CD4-positive, alpha-beta T cell treated with Interleukin-21 for 1 hour (primary cell): ENCODE measurements at regions not wholly inside any gene's neighbourhood (a gene's known extent, or its start where the extent isn't known, plus 50 kb on each side); places are given as distances from the start of the nearest gene placed in this dataset.
"Not testable (repeated sequence)": the region's sequence is repeated elsewhere in the genome, so short reads cannot be mapped to it uniquely, and the experiment has no call there.

Experiments
- DNase-seq: peaks from one replicate; pipeline ENCODE4 v3.0.0-alpha.2; 2020

- DNase-seq, result no peak
These were observed 865.5 kb downstream of the CCDC85A start for GRCh38 chr2:57049273-57049672.

DNA sequence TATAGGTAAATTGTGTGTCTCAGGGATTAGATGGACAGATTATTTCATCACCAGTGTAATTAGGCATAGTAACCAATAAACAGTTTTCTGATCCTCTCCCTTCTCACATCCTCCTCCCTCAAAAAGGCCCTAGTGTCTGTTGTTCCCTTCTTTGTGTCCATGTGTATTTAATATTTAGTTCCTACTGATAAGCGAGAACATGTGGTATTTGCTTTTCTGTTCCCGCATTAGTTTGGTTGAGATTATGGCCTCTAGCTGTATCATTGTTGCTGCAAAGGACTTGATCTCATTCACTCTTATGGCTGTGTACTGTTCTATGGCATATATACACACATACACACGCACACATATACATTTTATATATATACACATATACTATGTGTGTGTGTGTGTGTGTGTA lies 866.2 kb downstream of the CCDC85A start:
- DNase-seq, result no peak

DNA sequence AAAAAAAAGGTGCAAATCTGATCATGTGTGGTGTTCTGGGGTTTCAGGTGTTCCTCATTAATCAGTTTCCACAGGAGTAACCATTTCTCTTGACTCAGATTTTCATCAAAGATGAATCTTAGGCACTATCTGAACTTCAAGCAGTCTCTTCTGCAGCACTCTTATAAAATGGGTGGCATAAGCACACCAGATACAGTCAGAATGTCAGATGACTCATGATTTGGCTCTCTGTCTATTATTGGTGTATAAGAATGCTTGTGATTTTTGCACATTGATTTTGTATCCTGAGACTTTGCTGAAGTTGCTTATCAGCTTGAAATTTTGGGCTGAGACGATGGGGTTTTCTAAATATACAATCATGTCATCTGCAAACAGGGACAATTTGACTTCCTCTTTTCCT lies 882.5 kb downstream of the CCDC85A start:
- DNase-seq, result not testable (repeated sequence)

- no peak for DNase-seq
These were observed 891.4 kb downstream of the CCDC85A start for GRCh38 chr2:57075226-57075625.

- DNase-seq, result no peak
These were observed 896.2 kb downstream of the CCDC85A start for GRCh38 chr2:57080035-57080434.

- no peak for DNase-seq
These were observed 901.0 kb downstream of the CCDC85A start for GRCh38 chr2:57084697-57085281.

- no peak for DNase-seq
These were observed 909.2 kb downstream of the CCDC85A start for GRCh38 chr2:57093020-57093419.

DNA sequence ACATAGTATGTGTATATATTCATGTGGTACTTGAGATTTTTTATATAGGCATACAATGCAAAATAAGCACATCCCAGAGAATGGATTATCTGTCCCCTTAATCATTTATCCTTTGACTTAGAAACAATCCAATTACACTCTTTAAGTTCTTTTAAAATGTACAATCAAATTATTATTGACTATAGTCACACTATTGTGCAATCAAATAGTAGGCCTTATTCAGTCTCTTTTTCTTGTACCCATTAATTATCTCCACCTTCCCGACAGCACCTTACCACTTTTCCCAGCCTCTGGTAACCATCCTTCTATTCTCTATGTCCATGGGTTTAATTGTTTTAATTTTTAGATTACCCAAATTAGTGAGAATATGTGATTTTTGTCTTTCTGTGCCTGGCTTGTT lies 914.1 kb downstream of the CCDC85A start:
- DNase-seq, result no peak

DNA sequence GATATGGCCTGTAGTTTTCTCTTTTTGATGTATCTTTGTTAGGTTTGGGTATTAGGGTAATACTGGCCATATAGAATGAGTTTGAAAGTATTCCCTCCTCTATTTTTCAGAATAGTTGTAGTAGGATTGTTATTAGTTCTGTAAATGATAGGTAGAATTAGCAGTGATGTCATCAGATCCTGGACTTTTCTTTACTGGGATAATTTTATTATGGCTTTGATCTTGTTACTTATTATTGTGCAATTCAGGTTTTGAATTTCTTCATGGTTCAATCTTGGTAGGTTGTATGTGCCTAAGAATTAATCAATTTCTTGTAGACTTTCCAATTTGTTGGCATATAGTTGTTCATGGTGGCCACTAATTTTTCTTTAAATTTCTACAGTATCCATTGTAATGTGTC lies 916.6 kb downstream of the CCDC85A start:
- DNase-seq, result no peak

DNA sequence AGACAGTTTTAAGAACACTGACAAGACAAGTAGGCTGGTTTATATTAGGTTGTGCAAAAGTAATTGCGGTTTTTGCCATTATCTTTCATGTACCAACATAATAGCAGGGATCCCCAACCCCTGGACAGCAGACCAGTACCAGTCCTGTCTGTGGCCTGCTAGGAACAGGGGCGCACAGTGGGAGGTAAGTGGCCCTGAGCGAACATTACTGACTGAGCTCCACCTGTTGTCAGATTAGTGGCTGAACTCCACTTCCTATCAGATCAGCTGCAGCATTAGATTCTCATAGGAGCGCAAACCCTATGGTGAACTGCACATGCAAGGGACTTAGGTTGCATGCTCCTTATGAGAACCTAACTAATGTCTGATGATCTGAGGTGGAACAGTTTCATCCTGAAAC lies 921.9 kb downstream of the CCDC85A start:
- no peak for DNase-seq

DNA sequence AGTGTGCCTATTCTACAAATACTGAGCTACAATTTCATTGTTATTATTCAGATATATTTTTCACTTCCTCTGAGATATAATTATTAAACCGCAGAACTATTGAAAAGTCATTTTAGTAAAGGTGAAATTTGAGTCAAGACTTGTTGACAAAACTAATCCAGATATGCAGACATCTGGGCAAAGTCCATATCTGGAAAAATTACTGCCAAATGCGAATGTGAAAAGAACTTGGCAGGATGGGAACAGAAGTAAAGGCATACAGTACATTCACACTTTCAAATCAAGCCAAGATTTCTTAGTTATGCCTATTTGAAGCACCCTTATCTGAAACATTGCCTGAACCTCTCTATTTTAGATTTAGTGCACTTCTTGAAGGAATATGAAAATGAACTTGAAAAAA lies 923.6 kb downstream of the CCDC85A start:
- DNase-seq, result no peak

GRCh38 chr2:57111531-57111930 lies 927.7 kb downstream of the CCDC85A start:
- no peak for DNase-seq

- DNase-seq, result no peak
These were observed 927.5 kb upstream of the VRK2 start for GRCh38 chr2:57119141-57119540.

DNA sequence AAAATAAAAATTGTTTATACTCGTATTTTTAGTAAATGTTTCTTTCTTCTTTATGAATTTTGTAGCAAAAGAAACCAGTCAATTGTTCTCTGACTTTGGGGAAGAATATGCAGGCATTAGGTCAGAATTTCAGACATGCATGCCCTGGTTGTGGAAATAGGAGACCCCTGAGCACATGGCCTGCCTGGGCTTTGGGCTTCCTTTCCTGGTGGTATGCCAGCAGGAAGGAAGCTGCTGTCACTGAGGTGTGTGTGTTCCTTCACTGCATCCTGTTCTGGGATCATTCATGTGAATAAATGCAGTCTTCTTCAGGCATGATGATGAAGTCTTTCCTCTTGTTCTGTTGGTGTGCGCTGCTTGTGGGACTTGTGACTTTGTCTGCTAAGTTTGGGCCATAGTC lies 920.2 kb upstream of the VRK2 start:
- no peak for DNase-seq

GRCh38 chr2:57139179-57139578 lies 907.4 kb upstream of the VRK2 start:
- DNase-seq, result no peak

DNA sequence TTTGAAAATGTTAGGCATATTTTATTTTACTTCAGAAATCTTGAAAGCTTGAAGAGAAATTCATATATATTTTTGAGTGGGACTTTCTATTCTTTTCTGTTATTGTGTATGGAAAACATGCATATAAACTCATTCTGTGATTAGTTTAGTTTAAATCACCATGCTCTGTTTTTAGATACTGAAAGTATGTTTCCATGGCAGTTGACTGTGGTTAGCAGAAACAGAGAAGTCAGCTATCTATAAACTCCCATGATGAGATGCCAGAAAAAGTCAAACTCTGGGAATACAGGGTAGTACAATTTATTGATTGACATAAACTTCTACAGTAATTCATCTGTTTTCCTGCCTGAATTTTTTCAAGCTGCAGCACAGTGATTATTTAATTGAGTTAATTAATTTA lies 905.3 kb upstream of the VRK2 start:
- no peak for DNase-seq

DNA sequence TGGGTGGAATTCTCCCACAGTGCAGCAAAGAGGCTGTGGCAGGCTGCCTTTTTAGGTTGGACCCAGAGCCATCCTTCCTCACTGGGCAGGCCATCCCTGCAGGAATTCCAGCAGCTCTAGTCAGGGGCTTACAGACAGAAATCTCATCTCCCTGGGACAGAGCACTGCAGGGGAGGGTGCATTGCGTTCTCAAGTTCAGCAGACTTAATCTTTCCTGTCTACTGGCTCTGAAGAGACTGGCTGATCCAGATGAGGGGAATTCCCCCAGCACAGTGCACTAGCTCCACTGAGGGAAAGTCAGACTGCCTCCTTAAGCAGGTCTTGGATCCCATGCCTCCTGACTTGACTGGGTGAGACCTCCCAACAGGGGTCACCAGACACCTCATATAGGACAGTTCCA lies 899.7 kb upstream of the VRK2 start:
- DNase-seq, result no peak

- DNase-seq, result no peak
These were observed 890.2 kb upstream of the VRK2 start for GRCh38 chr2:57156231-57156924.

GRCh38 chr2:57160976-57161375 lies 885.6 kb upstream of the VRK2 start:
- DNase-seq, result no peak

DNA sequence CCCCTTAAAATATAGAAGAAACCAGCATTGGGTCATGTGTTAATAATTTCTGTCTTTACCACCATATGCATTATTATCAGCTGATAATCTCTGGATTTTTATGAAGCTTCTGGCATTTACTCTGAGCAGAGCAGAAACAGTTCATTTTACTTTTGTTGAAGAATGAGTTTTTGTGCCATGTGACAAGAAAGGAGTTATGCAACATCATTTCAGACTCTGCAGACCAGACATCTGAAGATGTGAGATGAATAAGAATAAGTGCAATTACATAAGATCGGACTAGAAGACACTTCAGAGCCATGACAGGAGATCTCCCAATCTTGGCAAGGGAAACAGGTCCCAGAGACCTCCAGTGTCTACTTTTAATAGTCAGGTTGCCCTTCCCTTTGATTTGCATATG lies 869.4 kb upstream of the VRK2 start:
- DNase-seq, result no peak

GRCh38 chr2:57180042-57180567 lies 866.5 kb upstream of the VRK2 start:
- no peak for DNase-seq

DNA sequence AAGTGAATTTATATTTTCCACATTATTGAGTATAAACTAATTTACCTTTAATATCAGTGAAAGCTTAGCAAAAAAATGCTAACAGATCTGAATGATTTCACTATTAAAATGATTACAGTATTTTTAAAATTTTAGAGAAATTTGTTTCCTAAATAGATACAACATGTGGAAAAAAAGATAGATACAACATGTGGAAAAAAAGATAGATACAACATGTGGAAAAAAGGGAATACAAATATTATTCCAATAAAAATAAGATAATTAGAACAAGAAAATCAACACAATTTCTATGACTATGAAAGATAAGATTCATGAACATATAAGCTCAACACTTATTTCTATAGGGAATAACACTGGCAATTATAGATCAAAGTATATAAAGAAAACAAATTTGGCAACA lies 865.9 kb upstream of the VRK2 start:
- no peak for DNase-seq

- DNase-seq, result no peak
These were observed 865.1 kb upstream of the VRK2 start for GRCh38 chr2:57181315-57182038.

DNA sequence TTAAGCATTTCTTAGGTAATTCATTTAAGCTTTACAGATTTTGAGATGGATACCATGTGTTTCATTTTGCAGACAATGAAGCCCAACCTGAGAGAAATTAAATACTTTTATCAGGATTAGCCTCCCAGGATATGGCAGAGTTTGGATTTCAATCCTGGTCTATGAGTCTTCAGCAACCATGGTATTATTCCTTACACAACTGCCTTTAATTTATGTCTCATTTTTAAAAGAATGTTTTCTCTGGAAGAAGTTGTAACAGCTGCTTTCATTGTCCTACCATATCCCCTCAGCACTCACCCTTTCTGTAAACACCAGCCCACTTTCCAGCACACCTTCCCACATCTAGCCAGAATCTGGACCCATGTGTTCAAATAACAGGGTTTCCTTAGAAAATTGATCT lies 863.7 kb upstream of the VRK2 start:
- DNase-seq, result no peak
